Stimulated activated CD8-positive, alpha-beta memory T cell treated with anti-CD3 and anti-CD28 coated beads, Interleukin-2, amount 100 ng/mL, for 48 hours (primary cell): ENCODE measurements at regions not wholly inside any gene's neighbourhood (a gene's known extent, or its start where the extent isn't known, plus 50 kb on each side); places are given as distances from the start of the nearest gene placed in this dataset.

Source experiments
- DNase-seq, 2 donors: peaks; one replicate each; pipeline ENCODE4 v3.0.0-alpha.2; 2020; ENCODE audit warnings: low read depth in 2 of 2

DNA sequence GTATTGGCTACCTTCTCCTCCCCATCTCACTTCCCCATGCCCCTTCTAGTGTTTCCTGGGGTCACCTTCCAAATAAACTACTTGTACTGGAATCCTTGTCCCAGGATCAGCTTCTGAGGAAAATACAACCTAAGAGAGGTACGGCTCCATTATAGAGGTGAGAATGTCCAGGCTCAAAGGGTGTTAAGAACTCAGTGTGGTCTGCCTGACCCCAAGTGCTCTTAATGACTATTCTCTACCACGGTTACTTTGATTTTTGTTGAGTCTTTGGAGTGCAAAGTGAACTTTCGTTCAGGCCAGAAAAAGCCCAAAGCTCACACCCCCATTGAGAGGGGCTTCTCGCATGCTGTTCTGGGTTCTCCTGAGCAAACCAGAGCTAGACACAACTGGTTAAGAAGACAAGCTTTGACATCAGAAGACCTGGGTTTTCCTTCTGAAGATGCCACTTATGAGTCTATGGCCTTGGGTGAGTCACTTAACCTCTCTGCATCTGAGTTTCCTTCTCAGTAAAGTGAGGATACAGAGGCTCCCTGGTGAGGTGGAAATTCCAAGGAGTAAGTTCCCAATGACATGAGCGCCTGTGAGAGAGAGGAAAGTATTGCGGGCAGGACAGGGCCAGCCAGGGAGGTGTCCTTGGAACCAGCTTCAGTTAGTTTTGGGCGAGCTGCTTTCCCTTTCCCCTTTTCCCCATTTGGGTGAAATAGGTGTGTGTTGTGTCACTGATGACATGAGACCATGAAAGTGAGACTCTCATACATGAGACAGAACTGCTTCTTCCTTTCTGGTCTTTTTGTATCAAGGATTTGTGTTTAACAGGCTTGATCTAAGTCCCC, 475.0 kb upstream of the PROK2 start:
- DNase-seq: peak in 1 of 2 donors; percentile 13

DNA sequence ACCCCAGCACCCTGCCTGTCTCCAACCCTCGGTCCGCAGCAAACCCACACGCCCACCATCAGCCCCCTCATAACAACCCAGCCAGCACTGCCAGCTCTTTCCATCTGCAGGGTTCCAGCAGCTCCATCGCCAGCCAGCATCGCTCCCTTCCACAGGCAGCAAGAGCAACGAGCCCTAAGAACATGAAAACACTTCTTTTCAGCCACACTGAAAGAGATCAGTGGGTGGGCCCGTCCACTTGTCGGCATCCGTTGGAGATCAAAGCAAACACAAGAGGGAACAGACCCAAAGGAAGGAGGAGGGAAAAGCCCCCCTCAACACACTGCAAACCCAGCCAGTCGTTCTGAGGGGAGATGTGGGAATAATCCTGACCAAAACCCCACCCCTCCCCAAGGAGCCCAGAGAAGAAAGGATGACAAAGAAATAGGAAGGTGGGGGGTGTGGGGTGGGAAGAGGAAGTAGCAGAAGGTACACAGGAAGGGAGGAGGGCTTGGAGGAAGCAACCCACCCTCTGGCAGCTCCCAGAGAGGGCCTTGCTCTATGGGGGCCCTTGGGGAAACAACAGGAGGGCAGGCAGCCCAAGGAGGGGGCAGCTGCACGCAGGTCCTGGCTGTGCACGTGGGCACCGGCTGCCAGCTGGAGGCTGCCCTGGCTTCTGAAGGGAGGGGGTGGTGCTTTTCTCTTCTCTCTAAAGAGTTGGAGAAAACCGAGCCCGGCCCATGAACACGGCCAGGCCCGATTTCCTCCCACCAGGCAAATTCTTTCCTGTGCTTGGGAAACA, 473.6 kb upstream of the PROK2 start:
- no peak for DNase-seq

DNA sequence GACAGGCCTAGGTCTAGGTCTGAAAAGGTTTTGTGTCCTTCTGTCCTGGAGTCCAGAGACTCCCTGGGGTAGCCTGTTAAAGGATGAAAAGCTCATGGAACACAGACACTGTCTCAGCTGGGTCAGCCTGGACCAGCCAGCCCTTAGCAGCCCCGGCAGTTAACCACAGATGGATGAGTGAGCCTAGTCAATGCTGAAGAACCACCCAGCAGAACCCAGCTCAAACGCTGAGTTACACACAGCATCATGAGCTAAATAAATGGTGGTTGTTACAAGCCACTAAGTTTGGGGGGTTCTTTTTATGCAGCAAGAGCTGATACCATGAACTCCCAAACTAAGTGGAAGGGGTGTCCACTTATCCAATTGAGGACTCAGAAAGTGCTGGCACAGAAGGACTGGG, 472.8 kb upstream of the PROK2 start:
- DNase-seq: no peak

DNA sequence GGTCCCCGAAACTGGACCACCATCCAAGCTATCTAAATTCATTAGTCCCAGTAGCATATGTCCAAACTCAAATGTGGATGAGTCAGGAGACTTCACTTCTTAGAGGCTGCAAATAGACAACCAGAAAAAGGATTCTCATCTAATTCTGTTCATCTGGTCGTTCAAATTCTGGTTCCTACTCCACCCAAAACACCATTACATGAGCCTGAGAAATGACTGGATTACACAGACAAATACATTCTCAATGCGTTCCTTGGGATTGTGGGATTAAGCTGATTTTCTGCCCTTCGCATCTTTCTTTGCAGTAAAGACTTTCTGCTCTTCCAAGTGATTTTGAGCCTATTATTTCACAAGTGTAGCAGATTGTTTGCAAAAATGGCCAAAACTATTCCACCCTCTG, 472.3 kb upstream of the PROK2 start:
- DNase-seq: no peak

DNA sequence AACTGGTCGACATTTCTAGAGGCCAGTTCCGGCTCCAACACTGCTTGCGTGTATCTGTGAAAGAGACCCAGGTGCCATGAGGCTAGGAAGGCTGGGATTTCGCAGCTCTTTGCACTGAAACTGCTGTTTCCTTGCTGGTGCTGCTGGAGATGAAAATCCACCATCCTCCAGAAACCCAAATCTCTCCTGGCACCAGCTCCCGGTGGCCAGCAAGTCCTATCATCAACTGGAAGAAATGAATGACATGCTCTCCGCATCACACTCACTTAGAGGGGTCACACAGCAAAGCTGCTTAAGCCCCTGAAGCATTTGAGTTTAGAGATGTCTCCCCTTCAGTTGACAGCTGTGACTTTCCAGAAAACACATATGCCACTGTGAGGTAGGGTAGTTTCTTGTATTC, 471.8 kb upstream of the PROK2 start:
- DNase-seq: no peak

DNA sequence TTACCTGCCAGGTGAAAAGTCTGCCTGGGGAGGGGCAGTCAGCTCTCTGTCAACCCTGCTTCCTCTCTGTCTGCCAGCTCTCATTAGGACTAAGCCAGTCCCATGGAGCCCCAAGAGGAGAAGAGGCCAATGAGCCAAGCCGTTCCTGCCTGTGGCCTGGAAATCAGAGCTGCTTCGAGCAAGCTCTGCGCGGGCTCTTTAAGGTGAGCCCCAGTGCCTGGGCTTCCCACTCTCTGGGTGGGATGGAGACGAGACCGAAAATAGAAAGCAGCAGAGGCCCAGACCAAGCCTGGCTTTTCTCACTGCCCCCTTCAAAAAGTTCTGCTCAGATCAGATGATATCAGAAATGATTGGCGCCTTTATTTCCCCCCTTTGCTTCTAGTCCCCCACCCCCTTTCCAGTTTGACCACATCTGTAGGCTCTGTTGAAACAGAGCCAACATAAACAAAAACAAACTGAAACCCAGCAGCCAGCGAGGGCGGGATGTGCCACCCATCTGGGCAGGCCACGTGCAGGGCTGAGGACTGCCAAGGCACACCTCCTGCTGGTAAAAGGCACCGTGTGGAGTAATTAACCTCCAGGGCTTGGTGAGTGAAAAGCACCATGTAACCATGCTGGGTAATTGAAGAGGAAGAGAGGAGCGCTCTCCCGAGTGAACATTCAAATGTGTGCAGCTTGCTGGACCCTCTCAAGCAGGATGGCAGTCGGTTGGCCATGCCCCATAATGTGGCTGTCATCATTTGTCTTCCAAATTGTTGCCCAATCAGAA, 471.0 kb upstream of the PROK2 start:
- no peak for DNase-seq

DNA sequence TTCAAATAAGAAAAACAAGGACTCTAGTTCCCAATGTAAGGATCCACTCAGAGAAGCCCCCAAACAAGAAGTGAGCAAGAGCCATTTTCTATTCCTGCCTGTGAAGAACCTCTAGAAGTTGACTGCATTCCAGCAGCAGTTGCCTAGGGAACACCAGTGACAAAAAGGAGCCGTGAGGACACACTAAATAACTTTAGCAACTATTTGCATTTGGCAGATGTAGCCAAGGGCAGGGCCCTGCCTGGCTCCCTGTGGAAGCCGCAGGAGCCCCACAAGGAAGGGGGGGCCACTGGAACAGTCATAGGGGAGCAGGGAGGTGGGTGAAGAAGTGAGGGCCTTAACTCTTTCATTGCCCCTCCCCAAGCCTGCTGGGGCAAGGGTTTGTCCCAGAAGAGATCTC, 470.2 kb upstream of the PROK2 start:
- no peak for DNase-seq

DNA sequence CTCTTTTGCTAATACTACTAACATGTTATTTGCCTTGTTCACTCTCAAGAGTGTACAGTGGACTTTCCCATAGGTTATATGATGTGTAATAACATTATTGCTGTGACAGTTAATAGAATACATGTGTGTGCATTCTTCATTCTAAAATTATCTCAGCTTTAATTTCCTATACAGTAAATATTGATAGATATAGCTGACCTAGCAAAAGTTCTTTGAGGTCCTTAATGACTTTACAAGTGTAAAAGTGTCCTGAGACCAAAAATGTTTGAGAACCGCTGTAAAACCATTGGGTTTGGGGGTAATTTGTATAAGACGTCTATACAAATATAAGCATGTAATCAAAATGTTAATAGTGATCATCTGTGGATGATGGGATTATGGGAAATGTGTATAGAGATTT, 469.5 kb upstream of the PROK2 start:
- no peak for DNase-seq

DNA sequence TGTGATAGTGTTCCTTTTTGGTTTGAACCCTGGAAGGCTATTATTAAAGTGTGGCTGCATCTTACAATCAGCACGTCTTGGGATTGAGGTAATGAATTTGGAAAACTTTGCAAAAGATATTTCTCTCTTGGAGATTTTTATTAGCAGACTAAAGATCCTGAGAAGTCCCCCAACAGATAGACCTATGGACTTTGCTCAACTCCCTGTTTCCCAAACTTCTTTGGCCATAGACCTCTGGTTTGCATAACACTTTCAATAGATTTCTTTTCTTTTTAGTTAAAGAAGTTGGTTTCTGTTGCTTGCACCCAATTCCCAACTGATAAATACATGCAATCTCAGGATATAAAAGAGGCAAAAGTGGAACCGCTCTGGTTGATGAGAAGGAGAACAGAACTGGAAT, 465.8 kb upstream of the PROK2 start:
- DNase-seq: no peak

DNA sequence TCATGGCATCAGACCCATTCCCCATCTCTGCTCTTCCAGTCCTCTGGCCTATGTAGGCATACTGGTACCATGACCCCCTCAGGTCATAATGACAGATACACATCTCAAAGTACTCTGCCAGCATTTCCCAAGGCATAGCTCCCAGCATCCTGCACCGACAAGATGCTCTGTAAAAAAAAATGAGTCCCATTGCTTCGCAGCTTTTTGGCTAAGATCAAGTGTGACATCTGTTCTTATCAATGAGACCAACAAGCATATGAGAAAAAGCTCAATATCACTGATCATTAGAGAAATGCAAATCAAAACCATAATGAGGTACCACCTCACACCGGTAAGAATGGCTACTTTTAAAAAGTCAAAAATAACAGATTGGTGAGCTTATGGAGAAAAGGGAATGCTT, 463.9 kb upstream of the PROK2 start:
- no peak for DNase-seq

DNA sequence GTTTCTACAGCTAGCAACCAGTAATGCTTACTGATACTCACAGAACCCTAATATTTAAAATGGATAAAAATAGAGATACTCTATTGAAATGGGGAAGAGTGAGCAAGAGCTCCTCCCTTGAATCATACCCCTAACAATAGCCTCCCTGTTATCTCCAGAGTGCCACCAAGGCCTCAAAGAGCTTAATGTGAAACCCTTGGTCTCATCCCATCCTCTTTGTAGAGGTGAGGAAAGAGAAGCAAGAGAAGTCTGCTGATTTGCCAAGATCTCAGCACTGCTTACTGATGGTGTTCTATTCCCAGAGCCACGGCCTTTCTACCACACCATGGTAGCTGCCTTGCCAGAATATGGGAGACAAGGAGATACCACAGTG, 463.4 kb upstream of the PROK2 start:
- DNase-seq: no peak

DNA sequence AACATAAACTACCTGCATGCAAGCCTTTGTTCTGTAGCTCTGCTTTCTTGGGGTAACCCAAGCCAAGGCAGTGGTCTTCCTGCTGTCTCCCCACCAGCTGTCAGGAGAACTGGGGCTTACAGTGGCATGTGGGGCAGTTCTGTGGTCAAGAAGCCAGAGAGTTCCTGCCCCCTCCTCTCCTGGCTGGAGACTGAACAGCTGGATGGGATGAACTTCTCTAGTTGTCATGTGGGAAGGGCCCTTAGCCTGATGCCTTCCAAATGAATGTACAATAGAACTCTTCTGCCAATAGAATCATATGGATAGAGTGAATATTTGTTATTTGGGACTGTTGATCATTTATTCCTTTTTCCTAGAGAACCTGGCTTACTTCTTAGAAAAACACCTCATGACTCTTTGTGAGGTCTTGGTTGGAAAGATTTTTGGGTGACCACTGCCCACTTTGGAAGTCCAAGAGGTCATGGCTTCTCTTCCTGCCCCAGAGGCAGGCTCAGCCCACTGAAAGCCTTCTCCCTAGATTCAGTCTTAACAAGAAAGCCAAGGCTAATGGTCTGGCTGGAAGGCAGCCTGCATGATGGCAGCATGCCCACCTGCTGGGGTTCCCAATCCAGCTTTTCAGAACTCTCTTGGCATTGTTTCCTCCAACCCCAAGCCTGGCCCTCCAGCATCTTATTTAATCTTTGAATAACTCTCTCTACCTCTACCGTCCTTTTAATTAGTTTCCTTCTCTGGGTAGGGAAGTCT, 462.9 kb upstream of the PROK2 start:
- DNase-seq: no peak

DNA sequence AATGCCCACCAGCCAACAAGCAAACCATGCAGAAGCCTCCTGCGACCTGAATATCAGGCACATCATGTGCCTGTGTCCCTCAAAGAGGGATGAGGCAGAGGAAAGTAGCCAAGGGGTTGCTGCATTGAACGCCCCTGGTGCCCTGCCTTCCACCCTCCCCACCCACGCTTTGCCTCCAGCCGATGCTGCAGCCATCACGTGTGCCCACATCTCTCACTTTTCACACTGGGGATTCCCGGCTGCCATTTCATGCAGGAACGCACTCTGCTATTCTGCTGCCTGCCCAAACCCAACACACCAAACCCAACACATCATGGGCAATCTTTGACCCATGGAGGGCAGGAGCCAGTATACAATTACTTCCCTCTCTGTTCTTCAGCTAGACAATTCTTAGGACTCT, 462.2 kb upstream of the PROK2 start:
- DNase-seq: no peak

DNA sequence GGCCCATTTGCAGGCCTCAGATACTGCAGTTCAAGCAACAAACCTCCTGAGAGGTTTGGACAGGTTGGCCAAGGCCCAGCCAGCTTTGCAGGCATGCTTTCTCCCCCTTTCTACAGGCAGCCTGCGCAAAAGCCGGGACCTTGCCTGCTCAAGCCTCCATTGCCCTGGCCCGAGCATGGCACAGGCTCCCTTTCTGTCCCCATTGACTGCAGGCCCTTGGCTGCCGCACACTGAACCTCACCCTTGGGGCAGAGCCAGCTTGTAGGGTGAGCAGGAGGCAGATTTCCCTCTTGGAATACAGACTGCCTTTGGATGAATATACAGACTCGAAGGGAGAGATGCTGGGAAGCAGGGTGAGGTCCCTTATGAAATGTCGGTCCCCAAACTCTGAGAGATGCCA, 461.7 kb upstream of the PROK2 start:
- DNase-seq: no peak

DNA sequence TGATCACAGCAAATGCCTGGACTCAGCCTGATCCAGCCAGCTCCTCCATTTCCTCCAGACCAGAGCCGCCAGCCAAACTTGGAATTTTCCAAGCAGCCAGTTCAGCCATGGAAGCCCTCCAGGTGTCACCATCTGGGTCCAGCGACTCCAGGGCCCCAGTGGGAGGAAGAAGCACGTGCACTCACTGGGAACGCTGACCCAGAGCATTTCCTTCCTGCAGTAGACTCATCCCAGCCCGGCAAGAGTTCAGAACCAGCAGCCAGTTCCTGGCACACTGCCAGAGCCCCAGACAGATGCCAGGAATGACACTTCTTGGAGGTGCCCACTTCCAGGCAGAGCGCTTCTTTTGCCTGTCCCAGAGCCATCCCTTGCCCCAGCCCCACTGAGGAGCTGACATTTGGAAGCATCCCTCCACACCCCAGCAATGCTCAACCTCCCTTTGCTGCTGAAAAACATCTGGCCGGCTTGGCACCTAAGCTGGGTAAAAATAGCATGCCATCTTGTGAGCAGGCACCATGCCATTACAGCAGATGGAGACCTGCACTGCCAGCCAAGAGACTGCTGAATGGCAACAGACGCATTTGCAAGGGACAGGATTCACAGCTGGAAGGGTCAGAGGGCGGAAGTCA, 460.3 kb upstream of the PROK2 start:
- no peak for DNase-seq

DNA sequence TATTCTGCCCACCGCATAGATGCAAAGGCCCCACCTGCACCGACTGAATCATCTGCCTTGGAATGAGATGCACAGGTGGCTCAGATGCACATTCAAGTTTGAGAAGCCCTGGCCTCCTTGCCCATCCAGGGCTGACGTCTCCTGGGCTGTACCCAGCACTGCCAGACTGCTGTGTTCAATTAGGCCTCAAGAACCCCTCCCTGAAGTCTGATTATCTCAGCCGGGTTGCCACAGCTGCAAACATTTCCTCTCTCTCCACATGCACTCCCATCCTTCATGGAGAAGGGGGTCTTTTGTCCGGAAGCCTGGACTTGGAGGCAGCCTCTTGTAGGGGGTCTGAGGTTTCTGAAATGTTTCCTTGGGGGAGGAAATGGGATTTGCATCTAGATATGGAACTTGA, 459.4 kb upstream of the PROK2 start:
- no peak for DNase-seq

DNA sequence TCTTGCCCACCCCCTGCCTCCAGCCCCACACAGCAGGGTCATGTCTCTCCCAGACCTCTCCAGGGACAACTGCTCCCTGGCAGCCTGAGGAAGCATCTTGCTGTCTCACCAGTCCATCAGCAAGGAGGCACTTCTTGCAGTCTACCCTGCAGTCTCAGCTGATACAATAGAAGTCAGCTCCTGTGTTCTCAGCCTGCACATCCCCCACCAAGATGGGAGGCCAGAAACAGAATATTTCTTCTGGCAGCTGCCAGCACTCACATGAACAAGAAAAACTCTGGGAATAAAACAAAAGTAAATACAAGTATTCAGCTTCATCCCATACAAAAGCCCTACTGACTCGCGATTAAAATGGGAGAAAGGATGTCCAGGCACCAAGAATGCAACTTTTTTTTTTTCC, 457.4 kb upstream of the PROK2 start:
- no peak for DNase-seq

DNA sequence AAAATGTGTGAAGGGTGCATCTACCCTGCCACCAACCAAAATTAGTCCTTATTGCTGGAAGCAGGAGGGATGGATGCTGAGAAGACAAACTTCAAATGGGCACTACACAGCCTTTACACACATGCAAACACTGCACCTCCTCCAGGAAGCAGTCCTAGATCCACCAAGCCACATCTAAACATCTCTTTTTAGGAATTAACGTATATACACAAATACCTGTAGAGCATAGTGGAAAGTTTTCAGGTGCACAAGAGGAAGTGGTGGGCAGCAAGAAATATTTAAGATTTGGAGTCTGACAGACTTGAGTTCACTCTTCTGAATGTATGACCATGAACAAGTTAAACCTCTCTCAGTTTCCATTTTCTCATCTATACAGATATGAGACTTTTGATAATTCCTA, 456.6 kb upstream of the PROK2 start:
- no peak for DNase-seq

DNA sequence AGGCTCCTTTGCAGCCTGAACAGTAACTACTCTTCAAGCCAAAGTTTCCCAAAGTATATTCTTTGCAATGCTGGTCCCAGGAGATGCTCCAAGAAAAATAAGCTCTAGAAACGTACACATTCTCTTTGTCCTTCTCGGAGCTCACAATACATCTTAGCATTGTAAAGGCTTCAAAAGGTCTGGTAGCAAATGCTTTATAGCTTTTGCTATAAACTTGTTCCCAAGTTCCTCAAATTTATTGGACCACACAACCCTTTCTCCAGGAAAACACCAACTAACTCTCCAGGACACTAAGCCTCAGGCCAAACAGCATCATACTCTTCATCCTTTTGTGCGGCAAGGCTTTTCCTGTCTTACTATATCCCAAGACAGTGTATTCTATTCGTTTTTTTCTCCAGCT, 455.6 kb upstream of the PROK2 start:
- no peak for DNase-seq

DNA sequence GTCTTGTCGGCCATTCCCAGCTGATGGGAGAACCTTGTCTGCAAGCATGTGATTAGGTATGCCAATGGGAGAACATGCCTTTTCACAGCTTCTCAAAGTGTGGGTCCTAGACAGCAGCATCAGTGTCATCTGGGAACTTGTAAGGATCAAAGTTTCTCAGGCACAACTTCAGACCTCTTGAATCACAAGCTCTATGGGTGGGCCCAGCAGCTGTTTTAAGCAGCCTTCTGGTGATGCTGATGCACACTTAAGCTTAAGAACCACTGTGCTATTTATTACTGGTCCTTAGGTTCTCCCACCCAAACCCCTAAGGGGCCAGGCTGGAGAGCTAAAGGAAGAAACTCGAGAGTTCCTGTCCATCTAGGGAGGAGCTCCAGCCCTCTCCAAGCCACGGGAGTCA, 453.9 kb upstream of the PROK2 start:
- no peak for DNase-seq

DNA sequence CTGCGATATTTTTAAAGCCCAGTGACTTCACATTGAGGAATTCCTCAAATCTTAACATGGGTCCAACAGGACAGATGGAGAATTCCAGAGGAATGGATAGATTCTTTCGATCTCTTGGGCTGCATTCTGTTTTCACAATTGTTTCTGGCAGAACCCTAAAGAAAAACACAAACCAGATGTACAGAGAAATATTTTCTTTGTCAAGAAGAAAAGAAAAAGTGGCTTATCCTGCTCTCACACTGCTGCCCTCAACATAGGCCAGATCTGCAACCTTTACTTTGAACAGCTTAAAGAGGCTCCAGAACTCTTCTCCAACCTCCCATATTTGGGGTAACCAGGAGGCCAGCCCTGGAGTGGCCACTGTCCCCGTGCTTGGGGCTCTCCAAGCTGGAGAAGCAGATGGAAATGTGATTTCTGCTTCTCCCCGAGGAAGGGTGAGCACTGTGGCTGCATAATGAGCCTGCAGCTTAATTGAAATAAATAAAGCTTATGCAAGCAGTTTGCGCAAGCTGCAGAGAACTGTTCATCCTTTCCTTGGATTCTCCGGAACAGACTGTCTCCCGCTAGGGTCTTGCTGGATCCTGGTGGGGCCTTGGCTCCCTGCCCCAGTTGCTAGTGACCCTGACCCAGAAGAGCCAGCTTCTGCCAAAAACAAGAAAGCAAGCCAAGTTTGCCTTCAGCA, 453.2 kb upstream of the PROK2 start:
- DNase-seq: no peak
